Head of caudate nucleus (tissue), 42 donors: ENCODE measurements at regions not wholly inside any gene's neighbourhood (a gene's known extent, or its start where the extent isn't known, plus 50 kb on each side); places are given as distances from the start of the nearest gene placed in this dataset.

Source experiments
- DNase-seq, 42 donors: peaks; one replicate each; pipeline versions ENCODE4 v3.0.0 to v3.0.0-alpha.2; 2020 to 2021; ENCODE audit warnings: mixed read lengths in 7 of 42
- intact Hi-C: fragments of 100-400 bp; cut with DNase I; formaldehyde crosslinking; loops from one replicate; pipeline ENCODE4 v1.15.0; 2022

DNA sequence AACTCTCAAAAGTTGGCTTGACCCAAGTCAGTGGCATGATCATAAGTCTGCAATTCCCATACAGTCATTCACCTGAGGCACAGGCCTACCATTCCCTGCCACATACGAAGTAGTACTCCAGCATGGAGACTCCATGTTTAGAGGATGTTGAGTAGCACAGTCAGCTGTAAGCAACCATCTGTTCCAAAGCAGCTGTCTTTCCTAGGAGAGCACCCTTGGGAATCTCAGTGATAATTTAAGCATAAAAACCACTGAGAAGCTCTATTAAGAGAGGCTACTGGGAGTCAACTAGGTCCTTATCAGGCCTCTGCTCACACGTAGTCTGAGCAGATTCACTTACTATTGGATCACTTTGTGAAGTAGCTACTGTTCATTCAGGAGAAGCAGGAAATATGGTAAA is 61.6 kb upstream of the UNC5B start:
- intact Hi-C loops = no loop called here
- no peak for DNase-seq

DNA sequence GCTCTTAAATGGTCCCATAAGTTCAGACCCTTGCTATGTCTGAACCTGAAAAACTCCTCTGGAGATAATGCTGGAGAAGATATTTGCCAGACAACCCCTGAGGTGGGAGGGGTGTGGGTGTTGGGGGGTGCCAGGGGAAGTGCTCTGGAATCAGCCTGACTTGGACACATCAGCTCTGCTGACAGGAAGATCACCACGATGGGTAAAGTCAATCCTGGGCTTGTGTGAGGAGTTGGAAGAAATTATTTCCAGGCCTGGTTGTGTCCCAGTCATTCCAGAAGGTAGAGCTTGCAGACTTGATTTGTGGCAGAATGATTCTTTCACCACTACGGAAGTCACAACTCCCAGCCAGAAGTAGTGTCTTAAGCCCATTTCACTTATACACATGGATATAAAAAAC is 60.3 kb upstream of the UNC5B start:
- no peak for DNase-seq
- intact Hi-C loops = no loop called here

DNA sequence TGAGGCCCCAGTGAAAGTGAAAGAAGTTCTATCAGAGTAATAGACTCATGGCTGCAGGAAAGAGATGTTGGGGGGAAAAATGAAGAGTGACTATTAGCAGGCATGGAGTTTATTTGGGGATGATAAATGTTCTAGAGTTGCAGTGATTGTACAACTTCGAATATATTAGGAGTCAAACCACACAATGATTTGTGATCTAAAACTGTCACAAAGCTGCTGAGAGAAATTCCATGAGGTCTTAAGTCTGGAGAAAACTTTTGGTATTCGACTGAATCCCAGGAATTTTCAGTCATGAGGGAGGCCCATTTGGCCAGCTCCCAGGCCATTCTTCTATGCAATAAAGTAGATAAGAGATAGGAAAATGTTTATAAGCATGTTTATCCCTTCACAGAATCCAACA is 55.9 kb upstream of the UNC5B start:
- DNase-seq = no peak

DNA sequence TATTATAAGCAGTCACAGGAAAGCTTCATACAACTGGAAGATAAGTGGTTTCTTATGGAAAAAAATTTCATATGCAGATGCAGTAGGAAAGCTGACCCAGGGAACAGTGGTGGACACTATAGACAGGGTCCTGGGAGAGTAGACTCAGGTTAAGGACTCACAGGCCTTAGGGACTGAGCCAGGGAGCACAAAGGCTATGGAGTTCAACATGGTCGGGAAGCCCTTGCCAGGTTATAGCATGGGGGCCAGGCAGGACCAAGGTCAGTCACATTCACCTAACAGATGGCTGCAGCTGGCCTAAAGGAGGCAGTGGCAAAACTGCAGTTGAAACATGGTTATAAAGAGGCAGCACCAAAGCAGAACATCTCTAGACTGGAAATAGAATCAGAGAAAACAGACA is 54.9 kb upstream of the UNC5B start:
- no peak for DNase-seq
- intact Hi-C loops = no loop called here

More for the DNA sequence above, 55.9 kb upstream of the UNC5B start:
- intact Hi-C loops = no loop called here

DNA sequence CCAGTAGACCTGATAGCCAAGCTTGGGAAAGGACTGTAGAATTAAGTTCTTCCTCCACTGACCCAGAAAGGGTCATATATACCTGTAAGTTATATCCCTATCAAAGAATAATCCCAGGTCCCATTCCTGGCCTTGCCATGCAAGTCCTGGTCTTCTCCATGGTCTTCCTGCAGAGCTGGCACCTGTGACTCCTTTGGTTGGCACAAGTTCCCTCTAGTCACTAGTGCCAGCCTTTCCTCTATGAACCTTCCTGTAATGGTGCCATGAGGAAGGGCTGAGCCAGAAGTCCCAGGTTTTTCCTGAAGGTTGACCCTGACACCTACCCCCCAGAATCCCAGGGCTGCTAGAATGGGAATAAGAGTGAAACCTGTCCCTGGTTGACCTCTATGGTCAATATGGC is 54.1 kb upstream of the UNC5B start:
- no peak for DNase-seq
- intact Hi-C loops = no loop called here

DNA sequence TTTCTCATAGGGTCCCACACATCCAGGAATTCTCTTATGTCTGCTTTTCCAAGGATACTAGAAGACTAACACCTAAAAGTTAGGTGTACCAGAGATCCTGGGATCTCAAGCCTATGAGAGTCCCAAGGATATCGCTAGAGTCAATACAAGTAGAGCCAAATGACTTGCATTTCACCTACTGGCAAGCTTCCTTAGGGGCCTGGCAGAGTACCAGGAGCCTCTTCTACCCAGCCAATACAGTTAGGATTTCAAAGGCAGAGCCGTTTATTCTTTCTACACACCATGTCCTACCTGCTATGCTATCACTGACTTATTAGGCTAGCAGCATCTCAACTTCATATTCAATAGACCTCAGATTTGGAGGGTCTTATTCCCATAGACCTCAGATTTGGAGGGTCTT is 53.5 kb upstream of the UNC5B start:
- DNase-seq = no peak

DNA sequence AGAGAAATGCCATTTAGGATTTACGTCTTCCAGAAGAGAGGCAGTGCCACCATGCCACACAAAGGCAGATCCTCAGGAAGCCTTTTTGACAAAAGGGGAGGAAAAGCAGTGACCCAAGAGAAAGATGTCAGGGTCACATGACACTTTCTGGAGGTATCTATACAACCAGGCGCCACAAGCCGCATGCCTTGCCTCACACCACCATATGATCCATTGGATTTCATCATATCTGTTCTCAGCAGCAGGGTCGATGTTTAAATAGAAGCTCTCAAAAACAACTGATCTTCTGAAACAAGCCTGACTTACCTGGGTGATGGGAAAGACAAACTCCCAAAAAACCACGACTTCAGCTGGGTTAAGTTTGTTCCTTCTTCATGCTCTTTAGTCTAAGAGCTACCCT is 52.5 kb upstream of the UNC5B start:
- DNase-seq = no peak
- intact Hi-C loops = no loop called here

More for the DNA sequence above, 53.5 kb upstream of the UNC5B start:
- intact Hi-C loops = no loop called here

DNA sequence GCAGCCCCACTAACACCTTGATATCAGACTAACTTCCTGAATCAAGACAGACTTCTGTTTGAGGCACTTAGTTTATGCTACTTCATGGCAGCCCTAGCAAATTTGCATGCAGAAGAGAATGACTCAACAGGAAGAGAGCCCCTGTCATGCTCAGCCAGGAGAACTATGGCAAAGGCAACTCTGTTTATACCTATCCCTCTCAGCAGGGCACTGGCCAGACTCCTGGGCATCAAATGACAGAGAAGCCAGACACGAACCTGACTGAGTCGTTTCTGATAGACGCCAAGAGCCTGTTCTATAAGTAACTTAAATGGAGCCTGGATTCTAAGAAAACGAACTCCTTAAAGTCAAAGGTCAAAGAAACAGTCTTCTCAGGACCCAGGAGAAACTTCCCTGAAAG is 50.9 kb upstream of the UNC5B start:
- intact Hi-C loops = no loop called here
- DNase-seq = no peak
